ENCODE measurements at regions not wholly inside any gene's neighbourhood (a gene's known extent, or its start where the extent isn't known, plus 50 kb on each side); places are given as distances from the start of the nearest gene placed in this dataset.
"Not testable (repeated sequence)": the region's sequence is repeated elsewhere in the genome, so short reads cannot be mapped to it uniquely, and the experiment has no call there.

GRCh38 chr5:125085797-125086505 is 339.5 kb upstream of the ZNF608 start:
- no peak for DNase-seq (ENCODE audit: low spot score)

- no peak for DNase-seq (ENCODE audit: low spot score)
Observed at GRCh38 chr5:125088522-125089105, 342.2 kb upstream of the ZNF608 start.

GRCh38 chr5:125092138-125092537 is 345.7 kb upstream of the ZNF608 start:
- DNase-seq (ENCODE audit: low spot score), result not testable (repeated sequence)

GRCh38 chr5:125093776-125094175 is 347.3 kb upstream of the ZNF608 start:
- DNase-seq (ENCODE audit: low spot score), result no peak

GRCh38 chr5:125100342-125100741 is 353.9 kb upstream of the ZNF608 start:
- no peak for DNase-seq (ENCODE audit: low spot score)

GRCh38 chr5:125100951-125101350 is 354.5 kb upstream of the ZNF608 start:
- no peak for DNase-seq (ENCODE audit: low spot score)

GRCh38 chr5:125103459-125103858 is 357.0 kb upstream of the ZNF608 start:
- no peak for DNase-seq (ENCODE audit: low spot score)

GRCh38 chr5:125106271-125106670 is 359.8 kb upstream of the ZNF608 start:
- no peak for DNase-seq (ENCODE audit: low spot score)

GRCh38 chr5:125106881-125107280 is 360.4 kb upstream of the ZNF608 start:
- no peak for DNase-seq (ENCODE audit: low spot score)

- no peak for DNase-seq (ENCODE audit: low spot score)
Observed at GRCh38 chr5:125109293-125109692, 362.9 kb upstream of the ZNF608 start.

- DNase-seq (ENCODE audit: low spot score), result no peak
Observed at GRCh38 chr5:125109816-125110215, 363.4 kb upstream of the ZNF608 start.

GRCh38 chr5:125112196-125112595 is 365.8 kb upstream of the ZNF608 start:
- no peak for DNase-seq (ENCODE audit: low spot score)

- DNase-seq (ENCODE audit: low spot score), result no peak
Observed at GRCh38 chr5:125113328-125113727, 366.9 kb upstream of the ZNF608 start.

- DNase-seq (ENCODE audit: low spot score), result no peak
Observed at GRCh38 chr5:125115195-125115525, 368.7 kb upstream of the ZNF608 start.

- DNase-seq (ENCODE audit: low spot score), result no peak
Observed at GRCh38 chr5:125117566-125117965, 371.1 kb upstream of the ZNF608 start.

- no peak for DNase-seq (ENCODE audit: low spot score)
Observed at GRCh38 chr5:125120012-125120411, 373.6 kb upstream of the ZNF608 start.

GRCh38 chr5:125125031-125125823 is 378.8 kb upstream of the ZNF608 start:
- no peak for DNase-seq (ENCODE audit: low spot score)

- no peak for DNase-seq (ENCODE audit: low spot score)
Observed at GRCh38 chr5:125126050-125126449, 379.6 kb upstream of the ZNF608 start.

GRCh38 chr5:125129151-125129806 is 382.8 kb upstream of the ZNF608 start:
- no peak for DNase-seq (ENCODE audit: low spot score)

GRCh38 chr5:125130591-125130990 is 384.2 kb upstream of the ZNF608 start:
- DNase-seq (ENCODE audit: low spot score), result no peak

- DNase-seq (ENCODE audit: low spot score), result no peak
Observed at GRCh38 chr5:125134216-125135081, 388.0 kb upstream of the ZNF608 start.

GRCh38 chr5:125137535-125137934 is 391.1 kb upstream of the ZNF608 start:
- DNase-seq (ENCODE audit: low spot score), result no peak
